ENCODE measurements at regions not wholly inside any gene's neighbourhood (a gene's known extent, or its start where the extent isn't known, plus 50 kb on each side); places are given as distances from the start of the nearest gene placed in this dataset.
"Not testable (repeated sequence)": the region's sequence is repeated elsewhere in the genome, so short reads cannot be mapped to it uniquely, and the experiment has no call there.

- TF ChIP-seq, protein P1, sequence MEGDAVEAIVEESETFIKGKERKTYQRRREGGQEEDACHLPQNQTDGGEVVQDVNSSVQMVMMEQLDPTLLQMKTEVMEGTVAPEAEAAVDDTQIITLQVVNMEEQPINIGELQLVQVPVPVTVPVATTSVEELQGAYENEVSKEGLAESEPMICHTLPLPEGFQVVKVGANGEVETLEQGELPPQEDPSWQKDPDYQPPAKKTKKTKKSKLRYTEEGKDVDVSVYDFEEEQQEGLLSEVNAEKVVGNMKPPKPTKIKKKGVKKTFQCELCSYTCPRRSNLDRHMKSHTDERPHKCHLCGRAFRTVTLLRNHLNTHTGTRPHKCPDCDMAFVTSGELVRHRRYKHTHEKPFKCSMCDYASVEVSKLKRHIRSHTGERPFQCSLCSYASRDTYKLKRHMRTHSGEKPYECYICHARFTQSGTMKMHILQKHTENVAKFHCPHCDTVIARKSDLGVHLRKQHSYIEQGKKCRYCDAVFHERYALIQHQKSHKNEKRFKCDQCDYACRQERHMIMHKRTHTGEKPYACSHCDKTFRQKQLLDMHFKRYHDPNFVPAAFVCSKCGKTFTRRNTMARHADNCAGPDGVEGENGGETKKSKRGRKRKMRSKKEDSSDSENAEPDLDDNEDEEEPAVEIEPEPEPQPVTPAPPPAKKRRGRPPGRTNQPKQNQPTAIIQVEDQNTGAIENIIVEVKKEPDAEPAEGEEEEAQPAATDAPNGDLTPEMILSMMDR (IDR thresholded peaks at IDR 0.05): not testable (repeated sequence)
- not testable (repeated sequence) for TF ChIP-seq POLR2AphosphoS5, POLR2A (IDR thresholded peaks at IDR 0.05)
These were observed 228.5 kb upstream of the FIGN start for GRCh38 chr2:163964278-163964677.

Data from suprapubic skin (tissue), 4 donors.